Pulmonary artery endothelial cell (primary cell): ENCODE measurements at regions not wholly inside any gene's neighbourhood (a gene's known extent, or its start where the extent isn't known, plus 50 kb on each side); places are given as distances from the start of the nearest gene placed in this dataset.
"Not testable (repeated sequence)": the region's sequence is repeated elsewhere in the genome, so short reads cannot be mapped to it uniquely, and the experiment has no call there.

Source experiments
- DNase-seq: peaks from one replicate; pipeline ENCODE4 v3.0.0-alpha.2; 2011; ENCODE audit warnings: low read depth, low spot score

DNA sequence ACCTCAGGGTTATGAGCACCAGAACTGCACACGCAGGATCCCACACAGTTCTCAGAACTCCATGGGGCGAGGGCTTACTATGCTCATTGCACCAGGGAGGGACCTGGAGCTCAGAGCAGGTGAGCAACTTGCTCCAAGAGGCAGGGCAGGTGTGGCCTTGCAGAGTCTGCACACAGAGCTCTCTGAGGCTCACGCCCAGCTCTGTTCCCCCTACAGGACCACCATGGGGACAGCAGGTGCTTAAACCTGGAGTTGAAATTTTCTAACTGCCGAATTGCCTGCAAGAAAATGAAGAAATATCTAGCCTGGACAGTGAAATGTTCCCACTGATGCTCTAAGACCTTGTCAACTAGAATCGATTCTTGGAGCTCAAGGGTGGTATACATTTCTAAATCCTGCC is 49.9 kb upstream of the MSMB start:
- DNase-seq = not testable (repeated sequence)

DNA sequence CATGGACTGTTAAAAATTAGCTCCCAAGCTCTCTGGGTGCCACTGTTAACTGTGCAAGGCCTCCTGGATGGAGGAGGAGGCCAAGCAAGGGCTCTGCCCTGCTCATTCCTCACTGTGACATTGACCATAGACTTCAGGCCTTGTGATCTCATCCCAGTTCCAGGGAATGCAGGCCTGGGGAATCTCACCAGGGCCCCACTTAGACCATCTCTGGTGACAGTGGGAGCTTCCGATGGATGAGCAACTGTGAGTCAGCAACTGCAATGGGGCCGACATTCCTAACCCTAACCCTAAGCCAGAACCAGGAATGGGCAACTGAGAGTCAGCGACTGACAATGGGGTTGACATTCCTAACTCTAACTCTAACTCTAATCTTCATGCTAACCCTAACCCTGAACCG is 50.4 kb upstream of the MSMB start:
- DNase-seq = no peak

DNA sequence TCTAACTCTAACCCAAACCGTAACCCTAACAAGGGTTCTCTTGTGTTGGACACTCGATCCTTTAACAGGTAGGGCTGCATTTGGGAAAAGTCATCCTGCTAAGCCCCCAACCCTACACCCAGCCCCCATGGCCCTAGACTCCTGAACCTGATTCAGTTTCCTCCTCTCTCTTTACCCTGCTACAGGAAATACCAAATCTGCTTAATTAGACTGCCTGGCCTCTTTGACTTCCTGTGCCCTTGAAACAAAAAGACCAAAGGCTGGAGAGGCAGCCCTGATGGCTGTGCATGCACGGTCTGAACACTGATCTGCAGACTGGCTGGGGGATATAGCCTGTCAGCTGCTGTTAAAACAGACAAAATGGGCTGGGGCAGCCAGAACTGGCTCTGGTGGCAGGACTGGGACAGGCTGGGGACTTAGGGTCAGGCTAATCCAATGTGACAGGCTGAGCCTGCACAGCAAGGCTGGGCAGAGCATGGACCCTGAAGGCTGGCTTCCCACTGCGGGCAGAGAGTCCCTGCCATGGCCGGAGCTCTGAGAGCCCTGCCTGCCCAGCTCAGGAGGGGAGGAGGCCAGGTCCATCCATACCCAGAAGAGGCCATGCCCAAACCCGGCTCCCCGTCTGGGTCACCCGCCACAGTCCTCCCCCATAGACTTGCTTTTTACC is 51.0 kb upstream of the MSMB start:
- DNase-seq = no peak

DNA sequence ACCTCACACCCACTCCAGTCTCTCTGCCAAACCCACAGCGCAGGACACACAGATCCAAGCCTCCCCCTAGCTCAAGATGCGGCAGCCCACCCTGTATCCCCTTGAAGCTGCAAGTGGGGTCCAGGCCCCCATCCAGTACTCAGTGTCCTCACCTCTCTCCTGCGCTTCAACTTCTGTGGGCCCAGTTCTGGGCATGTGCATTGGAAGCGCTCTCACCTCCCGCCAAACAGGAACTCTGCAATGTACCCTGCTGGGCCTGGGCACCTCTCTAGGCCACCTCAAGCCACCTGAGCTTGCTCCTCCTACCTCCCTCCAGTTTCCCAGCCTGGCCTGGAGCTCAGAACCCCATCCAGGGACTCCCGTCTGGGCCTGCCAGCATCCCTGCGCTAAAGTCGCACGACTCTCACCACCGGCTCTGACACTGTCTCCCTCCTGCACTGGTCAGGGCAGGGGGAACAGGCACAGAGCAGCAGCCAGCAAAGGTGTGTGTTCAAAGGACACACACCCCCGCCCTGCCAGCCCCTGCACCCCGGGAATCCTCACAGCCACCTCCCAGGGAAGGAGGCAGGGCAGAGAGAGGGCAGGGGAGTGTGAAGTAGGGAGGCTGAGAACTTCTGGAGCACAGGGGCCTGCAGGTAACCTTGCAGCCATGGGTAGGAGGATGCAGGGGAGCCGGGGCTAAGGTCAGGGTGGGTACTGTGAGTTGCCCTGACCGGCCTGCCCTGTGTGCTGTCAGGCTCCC is 51.7 kb upstream of the MSMB start:
- DNase-seq = no peak

DNA sequence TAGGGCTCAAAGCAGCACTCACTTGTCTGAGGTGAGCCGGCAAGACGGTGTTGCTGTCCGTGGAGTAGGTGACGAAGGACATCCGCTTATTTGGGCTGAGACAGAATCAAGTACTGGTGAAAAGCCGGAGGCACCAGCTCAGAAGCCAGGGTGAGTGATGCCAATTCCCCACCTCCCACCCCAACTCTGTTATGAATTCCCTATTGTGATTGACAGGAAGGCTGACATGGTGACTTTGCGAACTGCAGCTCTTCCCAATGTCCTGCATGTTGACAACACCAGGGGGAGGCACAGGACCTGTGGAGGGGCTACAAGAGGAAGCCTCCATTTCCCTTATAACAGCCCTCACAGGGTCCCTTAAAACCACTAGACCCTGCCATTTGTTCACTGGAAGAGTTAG is 52.3 kb upstream of the MSMB start:
- no peak for DNase-seq

DNA sequence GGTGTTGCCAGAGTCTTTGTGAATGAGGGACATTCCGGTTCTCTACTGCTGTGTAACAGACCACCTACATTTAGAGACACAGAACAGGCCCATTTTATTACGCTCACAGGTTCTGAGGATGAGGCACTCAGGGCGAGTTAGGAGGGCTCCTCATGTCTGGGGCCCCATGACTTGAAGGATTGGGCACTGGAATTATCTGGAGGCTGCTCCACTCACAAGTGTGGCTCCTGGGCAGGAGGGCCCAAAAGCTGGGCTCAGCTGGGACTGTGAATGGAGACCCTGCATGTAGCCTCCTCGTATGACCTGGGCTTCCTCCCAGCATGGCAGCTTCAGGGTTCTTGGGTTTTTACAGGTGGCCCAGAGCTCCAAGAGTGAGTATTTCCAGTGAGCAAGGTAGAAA is 52.9 kb upstream of the MSMB start:
- DNase-seq = not testable (repeated sequence)

DNA sequence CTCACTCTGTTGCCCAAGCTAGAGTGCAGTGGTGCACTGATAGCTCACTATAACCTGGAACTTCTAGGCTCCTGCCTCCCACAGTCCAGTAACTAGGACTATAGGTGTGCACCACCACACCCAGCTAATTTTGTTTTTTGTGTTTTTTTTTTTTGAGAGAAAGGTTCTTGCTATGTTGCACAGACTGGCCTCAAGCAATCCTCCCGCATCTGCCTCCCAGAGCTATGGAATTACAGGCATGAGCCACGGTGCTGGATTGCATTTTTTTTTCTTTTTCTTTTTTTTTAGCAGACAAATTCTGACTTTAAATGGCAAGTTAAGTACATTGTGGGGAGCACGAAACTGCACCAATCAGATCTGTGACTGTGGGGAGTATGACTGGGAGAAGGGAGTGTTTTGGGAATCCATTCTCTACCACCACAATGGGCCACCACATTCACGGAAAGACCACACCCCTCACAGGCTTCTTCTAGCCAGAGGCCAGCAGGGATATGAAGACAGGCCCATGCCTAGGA is 58.1 kb upstream of the MSMB start:
- no peak for DNase-seq

DNA sequence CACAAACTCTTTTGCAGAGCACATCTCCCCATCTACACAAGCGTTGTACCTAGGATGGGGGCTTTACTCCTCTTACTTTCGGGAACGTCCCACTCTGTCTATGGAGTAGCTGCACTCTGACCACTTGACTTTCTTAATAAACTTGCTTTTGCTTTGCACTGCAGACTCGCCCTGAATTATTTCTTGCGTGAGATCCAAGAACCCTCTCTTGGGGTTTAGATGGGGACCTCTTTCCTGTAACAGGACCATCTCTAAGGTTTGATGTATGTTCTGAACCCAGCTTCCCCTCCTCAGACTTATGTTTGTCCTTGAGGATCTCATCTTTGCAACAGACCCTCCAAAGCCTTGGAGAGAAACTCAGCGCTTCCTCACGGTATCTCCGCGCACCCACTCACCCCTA is 59.3 kb upstream of the MSMB start:
- not testable (repeated sequence) for DNase-seq

DNA sequence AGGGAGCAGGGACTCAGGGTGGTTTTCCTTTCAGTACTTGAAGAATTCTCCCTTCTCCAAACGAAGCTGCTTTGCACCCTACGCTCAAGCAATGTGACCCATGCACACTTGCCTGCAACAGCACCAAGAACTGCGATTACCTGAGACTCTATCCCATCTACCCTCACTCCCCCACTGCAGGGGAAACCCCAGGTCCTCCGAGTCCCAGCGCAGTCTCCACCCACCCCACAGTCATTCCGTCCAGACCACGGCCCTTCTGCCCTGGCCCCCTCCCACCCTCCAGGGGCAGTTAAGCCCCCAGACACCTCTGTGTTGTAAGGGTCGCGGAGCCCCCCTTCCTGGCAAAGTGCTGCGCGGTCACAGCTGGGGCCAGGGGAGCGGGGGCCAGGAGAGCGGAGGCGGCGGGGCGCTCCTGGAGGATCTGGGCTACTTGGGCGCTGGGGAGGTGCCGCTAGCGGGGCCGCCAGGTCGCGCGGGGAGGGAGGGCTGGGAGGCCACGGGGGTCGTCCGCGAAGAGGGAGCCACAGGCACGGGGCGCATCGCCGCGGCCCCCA is 59.9 kb upstream of the MSMB start:
- not testable (repeated sequence) for DNase-seq

DNA sequence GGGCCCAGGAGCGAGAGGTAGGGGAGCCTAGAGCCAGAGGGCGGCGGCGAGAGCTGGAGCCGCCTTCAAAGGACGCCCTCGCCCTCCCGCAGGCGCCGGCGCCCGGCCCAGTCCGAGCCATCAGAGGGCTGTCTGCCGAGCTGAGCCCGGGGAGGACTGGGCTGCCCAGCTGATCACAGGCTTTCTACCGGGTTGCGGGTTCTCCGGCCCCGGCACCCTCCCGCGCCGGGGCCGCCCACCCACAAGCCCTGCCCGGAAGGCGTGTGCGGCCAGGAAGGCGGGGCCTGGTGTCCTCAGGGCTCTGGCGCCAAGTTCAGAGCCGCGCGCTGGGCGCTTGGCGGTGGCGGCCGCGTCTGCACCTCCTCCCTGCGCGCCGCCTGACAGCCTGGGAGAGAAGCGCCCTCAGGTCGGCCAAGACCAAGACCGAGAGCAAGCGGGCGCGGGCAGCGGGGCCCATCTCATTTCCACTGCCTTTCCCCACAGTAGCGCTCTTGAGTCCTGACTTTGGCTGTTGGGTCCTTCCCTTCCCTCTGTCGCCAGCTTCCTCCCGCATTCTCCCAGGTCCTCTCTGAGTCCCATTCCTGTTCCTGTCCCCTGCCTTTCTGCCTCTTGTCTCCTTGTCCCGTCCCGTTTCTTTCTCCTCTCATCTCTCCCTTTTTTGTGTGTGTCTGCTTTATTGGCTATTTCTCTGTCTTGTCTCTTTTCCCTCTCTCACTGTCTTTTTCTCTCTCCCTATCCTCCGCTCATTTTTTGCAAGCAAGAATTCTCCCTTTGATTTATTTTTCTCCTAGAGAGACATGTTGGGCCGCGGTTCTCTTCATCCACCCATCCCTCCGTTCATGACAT is 60.6 kb upstream of the MSMB start:
- no peak for DNase-seq

DNA sequence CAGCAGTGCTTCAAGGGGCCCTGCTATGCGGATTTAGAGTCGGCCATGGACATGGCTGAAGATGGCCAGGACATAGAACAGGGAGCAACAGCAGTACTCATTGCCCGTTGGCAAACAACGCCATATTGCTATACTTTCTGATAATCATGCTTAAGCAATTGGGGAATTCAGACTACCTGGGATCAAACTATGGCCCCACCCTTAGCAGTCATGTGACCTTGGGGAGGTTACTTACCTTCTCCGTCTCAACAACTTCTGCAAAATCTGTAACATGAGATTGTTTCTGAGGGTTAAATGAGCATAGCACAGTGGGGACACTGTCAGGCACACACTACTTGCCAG is 62.1 kb upstream of the MSMB start:
- not testable (repeated sequence) for DNase-seq

DNA sequence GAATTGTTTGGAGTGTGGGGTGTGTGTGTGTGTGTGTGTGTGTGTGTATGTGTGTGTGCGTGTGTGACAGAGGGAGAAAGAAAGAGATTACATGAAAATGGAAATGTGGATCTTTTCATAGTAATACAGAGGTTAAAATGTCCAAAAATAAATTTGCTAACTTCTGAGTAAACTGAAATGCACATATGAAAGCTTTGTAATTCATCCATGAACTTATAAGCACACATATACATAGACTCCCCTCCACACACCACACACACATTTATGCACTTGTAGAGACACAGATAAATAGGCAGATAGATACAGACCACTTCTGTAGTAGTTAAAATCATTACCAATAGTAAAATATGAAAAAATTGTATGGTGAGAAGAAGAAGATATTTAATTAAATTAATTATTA is 108.2 kb upstream of the MSMB start:
- not testable (repeated sequence) for DNase-seq

DNA sequence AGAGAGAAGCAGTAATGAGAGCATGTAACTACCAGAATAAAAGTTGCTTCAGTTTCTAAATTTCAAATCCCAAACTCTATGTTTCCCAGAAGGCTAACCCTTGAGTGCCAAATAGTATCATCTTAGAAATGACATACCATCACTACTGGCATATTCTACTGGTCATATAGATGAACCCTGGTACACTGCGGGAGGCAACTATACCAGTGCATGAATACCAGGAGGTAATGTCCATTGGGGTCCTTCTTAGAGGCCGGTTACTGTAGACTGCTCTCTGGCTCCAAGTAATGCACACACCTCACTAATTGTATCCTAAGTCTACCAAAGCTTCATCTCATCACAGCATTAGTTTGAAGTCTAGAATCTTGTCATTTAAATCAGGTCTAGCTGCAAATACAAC is 108.6 kb upstream of the MSMB start:
- not testable (repeated sequence) for DNase-seq

DNA sequence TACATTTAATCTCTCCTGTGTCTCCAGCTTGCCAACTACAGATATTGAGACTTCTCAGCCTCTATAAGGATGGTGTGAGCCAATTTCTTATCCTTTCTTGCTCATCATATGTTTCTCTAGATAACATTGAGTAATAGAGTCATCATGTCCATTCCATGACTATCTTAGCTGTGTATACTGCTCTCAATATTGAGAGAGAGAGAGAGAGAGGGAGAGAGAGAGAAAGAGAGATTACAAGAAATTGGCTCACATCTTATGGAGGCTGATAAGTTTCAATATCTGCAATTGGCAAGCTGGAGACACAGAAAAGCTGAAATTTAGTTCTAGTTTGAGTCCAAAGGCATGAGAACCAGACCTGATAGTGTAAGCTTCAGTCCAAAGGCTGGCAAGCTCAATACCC is 110.8 kb upstream of the MSMB start:
- not testable (repeated sequence) for DNase-seq

DNA sequence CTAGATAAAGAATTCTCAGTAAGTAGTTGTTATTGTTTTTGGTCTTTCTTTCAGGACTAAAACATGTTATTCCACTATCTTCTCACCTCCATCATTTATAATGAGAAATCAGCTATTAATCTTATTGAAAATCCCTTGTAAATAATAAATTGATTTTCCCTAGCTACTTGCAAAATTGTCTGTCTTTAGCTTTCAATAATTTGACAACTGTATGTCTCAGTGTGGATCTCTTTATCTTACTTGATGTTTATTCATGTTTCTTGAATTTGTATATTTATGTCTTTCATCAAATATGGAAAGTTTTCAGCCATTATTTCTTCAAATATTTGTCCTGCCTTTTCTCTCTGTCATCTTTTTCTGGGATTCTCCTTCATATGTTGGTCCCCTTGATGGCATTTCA is 117.1 kb upstream of the ANTXRL start:
- DNase-seq = no peak

DNA sequence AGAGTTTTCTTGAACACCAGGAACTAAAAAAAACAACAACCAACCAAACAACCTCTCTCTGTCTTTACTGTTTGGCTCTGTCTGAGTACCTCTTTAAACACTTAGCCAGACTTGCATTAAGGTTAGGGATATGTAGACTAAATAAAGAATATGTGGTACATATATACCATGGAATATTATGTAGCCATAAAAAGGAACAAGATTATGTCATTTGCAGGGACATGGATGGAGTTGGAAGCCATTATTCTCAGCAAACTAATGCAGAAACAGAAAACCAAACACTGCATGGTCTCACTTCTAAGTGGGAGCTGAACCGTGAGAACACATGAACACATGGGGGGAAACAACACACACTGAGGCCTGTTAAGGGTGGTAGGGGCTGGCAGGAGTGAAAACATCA is 116.0 kb upstream of the ANTXRL start:
- DNase-seq = no peak

DNA sequence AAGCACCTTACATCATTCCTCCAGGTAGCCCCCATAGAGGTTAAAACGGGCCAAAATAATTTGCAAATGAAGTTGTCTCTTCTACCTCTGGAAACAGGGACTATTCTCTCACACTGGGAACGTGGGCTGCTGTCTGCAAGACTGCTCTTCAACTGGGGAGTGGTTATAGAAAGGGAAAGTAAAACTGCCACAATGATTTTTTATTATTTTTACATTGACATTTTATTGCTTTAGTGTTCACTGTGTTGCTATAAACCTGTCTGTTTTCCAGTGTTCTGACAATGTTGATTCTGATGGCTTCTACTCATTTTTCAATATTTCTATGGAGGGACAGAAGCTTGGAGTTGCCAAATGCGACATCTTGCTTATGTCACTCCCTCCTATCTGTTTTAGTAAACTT is 115.1 kb upstream of the ANTXRL start:
- DNase-seq = no peak

DNA sequence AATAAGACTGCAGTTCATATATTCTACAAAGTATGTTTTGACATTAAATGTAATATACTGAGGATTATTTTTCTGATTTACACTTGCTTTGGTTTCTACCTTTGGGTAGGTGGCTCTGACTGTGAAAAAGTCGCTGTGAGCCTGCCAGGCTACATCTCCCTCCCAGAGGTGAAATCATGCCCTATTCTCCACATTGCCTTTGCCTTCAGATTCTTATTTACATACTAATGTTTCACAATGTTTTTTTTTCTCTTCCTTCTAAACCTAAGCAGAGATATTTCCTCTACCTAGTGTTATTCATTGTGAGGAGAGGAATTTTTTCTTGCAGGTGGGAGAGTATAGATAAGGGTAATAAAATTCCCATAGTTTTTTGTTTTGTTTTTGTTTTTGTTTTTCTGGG is 111.5 kb upstream of the ANTXRL start:
- no peak for DNase-seq

DNA sequence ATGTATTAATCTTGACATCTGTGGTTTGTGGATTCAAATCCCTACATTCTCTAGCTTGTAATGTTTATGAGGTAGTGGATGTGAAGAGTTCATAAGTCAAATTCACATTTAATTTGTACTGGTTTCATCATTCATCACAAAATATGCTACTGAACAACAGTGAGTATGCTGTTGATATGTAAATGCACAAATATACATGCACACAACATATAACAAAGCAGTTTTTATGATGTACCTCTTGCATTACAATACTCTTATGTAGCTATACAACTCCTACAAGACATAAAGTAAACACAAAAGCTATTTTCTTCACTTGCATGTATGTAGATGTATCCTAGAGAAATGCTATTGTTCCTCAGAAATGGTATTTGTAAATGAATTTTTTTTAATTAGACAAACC is 111.0 kb upstream of the ANTXRL start:
- no peak for DNase-seq

DNA sequence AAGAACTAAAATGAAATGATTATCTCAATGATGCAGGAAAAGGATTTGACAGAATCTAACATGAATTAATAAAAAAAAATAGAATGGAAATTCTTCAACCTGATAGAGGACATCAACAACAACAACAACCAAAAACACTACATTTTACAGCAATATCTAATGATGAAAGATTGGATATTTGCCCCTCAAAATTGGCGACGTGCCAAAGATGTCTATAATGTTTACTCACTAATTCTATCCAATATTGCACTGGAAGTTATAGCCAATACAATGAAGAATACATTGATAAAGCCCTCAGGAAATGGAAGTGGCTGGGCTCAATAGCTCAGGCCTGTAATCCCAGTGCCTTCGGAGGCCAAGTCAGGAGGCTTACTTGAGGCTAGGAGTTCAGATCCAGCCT is 99.4 kb upstream of the ANTXRL start:
- DNase-seq = not testable (repeated sequence)

DNA sequence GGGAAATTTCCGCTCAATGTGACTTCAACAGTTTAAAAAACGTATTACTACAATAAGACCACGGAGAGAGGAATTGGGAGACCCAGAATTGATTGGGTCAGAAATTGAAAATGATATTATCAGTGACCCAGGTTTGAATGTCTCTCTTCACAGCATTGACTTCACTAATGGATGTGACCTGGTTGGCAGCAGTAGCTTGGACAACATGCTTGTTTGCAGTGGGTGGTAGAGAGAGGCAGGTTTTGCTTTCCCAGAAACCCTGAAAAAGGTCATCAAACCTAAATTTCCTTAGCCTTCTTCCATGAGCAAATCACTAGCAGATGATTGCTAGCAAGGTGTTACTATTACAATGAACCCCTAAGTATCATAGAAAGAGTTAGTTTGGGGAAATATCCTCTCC is 89.7 kb upstream of the ANTXRL start:
- no peak for DNase-seq

DNA sequence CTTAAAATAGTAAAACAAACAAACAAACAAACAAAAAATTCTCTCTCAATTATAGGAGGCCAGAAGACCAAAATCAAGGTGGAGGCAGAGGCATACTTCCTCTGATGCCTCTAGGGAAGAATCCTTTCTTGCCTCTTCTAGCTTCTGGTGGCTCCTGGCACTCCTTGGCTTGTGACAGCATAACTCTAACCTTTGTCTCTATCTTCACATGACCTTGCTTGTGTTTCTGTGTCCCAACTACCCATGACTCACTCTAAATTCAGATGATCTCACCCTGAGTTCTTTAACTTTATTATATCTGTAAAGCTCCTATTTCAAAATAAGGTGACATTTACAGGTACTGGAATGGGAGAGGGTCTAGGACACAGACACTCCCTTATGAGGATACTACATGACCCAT is 88.3 kb upstream of the ANTXRL start:
- DNase-seq = no peak
